Erythroblast (primary cell): ENCODE measurements at regions not wholly inside any gene's neighbourhood (a gene's known extent, or its start where the extent isn't known, plus 50 kb on each side); places are given as distances from the start of the nearest gene placed in this dataset.

Experiments used
- GATA1 ChIP-seq: IDR thresholded peaks from 2 replicates; pipeline ENCODE4 v1.6.1; 2011; ENCODE audit warnings: low read depth, mild to moderate bottlenecking, control low read depth, low read length, moderate library complexity
- POLR2A ChIP-seq: IDR thresholded peaks from 2 replicates; pipeline ENCODE4 v1.6.1; 2011; ENCODE audit warnings: mild to moderate bottlenecking, low read length

GRCh38 chr1:82861749-82862148 is 1061.0 kb downstream of the ADGRL2 start:
- TF ChIP-seq POLR2A (no peak), GATA1 (no peak)
